ENCODE measurements at regions not wholly inside any gene's neighbourhood (a gene's known extent, or its start where the extent isn't known, plus 50 kb on each side); places are given as distances from the start of the nearest gene placed in this dataset.

GRCh38 chr4:97215409-97215941 is 927.8 kb downstream of the STPG2 start:
- no peak for DNase-seq (ENCODE audit: low read depth)
- no peak for TF ChIP-seq CTCF (conservative IDR thresholded peaks at IDR 0.05; ENCODE audit: control insufficient read depth, insufficient read depth, low read depth, low read length)
- no peak overlapping the region for H3K4me3 ChIP-seq (ENCODE audit: control insufficient read depth, low read depth, low read length)

- TF ChIP-seq CTCF (conservative IDR thresholded peaks at IDR 0.05; ENCODE audit: control insufficient read depth, insufficient read depth, low read depth, low read length) = no peak
- no peak overlapping the region for H3K4me3 ChIP-seq (ENCODE audit: control insufficient read depth, low read depth, low read length)
- DNase-seq (ENCODE audit: low read depth) = no peak
Observed at GRCh38 chr4:97216046-97216445, 927.2 kb downstream of the STPG2 start.

- no peak for DNase-seq (ENCODE audit: low read depth)
- no peak for TF ChIP-seq CTCF (conservative IDR thresholded peaks at IDR 0.05; ENCODE audit: control insufficient read depth, insufficient read depth, low read depth, low read length)
- no peak overlapping the region for H3K4me3 ChIP-seq (ENCODE audit: control insufficient read depth, low read depth, low read length)
Observed at GRCh38 chr4:97235521-97235920, 907.8 kb downstream of the STPG2 start.

- no peak overlapping the region for H3K4me3 ChIP-seq (ENCODE audit: control insufficient read depth, low read depth, low read length)
- DNase-seq (ENCODE audit: low read depth) = no peak
- TF ChIP-seq CTCF (conservative IDR thresholded peaks at IDR 0.05; ENCODE audit: control insufficient read depth, insufficient read depth, low read depth, low read length) = no peak
Observed at GRCh38 chr4:97238956-97239666, 904.2 kb downstream of the STPG2 start.

GRCh38 chr4:97239667-97239997 is 903.6 kb downstream of the STPG2 start:
- H3K4me3 ChIP-seq (ENCODE audit: control insufficient read depth, low read depth, low read length) = no peak overlapping the region
- no peak for DNase-seq (ENCODE audit: low read depth)
- no peak for TF ChIP-seq CTCF (conservative IDR thresholded peaks at IDR 0.05; ENCODE audit: control insufficient read depth, insufficient read depth, low read depth, low read length)

- no peak for TF ChIP-seq CTCF (conservative IDR thresholded peaks at IDR 0.05; ENCODE audit: control insufficient read depth, insufficient read depth, low read depth, low read length)
- no peak for DNase-seq (ENCODE audit: low read depth)
- H3K4me3 ChIP-seq (ENCODE audit: control insufficient read depth, low read depth, low read length) = no peak overlapping the region
Observed at GRCh38 chr4:97252615-97253154, 890.6 kb downstream of the STPG2 start.

Data from fibroblast of mammary gland (primary cell).